ENCODE measurements at regions not wholly inside any gene's neighbourhood (a gene's known extent, or its start where the extent isn't known, plus 50 kb on each side); places are given as distances from the start of the nearest gene placed in this dataset.

DNA sequence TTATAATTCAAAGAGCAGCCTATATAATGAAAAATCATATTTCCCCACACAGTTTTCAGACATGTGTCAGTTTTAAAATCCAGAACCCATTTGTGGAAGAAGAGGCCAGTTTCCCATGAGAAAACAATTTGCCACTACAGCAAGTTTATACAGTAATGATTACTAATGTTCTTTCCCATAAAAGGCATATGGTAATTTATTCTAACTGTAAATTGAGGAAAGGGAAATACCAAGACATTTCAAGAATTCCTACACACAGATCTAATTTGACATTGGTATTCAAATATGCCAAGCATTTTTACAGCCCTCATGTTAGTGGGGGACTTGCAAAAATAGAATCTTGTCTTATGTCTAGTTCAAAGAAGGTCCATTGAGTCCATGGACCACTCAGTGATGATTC lies 1368.6 kb downstream of the FSTL5 start:
- no peaks in the 10 kb centered on the region for H3K79me2 ChIP-seq
- TF ChIP-seq, protein P1, sequence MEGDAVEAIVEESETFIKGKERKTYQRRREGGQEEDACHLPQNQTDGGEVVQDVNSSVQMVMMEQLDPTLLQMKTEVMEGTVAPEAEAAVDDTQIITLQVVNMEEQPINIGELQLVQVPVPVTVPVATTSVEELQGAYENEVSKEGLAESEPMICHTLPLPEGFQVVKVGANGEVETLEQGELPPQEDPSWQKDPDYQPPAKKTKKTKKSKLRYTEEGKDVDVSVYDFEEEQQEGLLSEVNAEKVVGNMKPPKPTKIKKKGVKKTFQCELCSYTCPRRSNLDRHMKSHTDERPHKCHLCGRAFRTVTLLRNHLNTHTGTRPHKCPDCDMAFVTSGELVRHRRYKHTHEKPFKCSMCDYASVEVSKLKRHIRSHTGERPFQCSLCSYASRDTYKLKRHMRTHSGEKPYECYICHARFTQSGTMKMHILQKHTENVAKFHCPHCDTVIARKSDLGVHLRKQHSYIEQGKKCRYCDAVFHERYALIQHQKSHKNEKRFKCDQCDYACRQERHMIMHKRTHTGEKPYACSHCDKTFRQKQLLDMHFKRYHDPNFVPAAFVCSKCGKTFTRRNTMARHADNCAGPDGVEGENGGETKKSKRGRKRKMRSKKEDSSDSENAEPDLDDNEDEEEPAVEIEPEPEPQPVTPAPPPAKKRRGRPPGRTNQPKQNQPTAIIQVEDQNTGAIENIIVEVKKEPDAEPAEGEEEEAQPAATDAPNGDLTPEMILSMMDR (IDR thresholded peaks at IDR 0.05) = no peak
- no peaks in the 10 kb centered on the region for H3K36me3 ChIP-seq (ENCODE audit: control insufficient read depth, insufficient read depth, low read length)
- no peak overlapping the region for H3K27ac ChIP-seq
- no peak overlapping the region for H3K4me3 ChIP-seq (ENCODE audit: low read depth, low read length)
- no peaks in the 10 kb centered on the region for H3K27me3 ChIP-seq (ENCODE audit: control insufficient read depth, insufficient read depth, low read length)
- H3K4me1 ChIP-seq = no peaks in the 10 kb centered on the region
- no peak overlapping the region for H2AFZ ChIP-seq
- H3K4me2 ChIP-seq (ENCODE audit: low read length) = no peak overlapping the region
- no peaks in the 10 kb centered on the region for H3K9me3 ChIP-seq (ENCODE audit: control insufficient read depth, low read length)
- no peak overlapping the region for H3K9ac ChIP-seq

GRCh38 chr4:160808174-160808573 lies 1355.6 kb downstream of the FSTL5 start:
- Histone ChIP-seq H3K4me1 (no peaks in the 10 kb centered on the region), H3K36me3 (ENCODE audit: control insufficient read depth, insufficient read depth, low read length) (no peaks in the 10 kb centered on the region), H3K9me3 (ENCODE audit: control insufficient read depth, low read length) (no peaks in the 10 kb centered on the region), H3K79me2 (no peaks in the 10 kb centered on the region), H3K4me2 (ENCODE audit: low read length) (no peak overlapping the region), H2AFZ (no peak overlapping the region), H3K9ac (no peak overlapping the region), H3K27ac (no peak overlapping the region), H3K4me3 (ENCODE audit: low read depth, low read length) (no peak overlapping the region), H3K27me3 (ENCODE audit: control insufficient read depth, insufficient read depth, low read length) (no peaks in the 10 kb centered on the region)
- TF ChIP-seq, protein P1 (IDR thresholded peaks at IDR 0.05) = no peak

GRCh38 chr4:160809576-160809975 lies 1354.2 kb downstream of the FSTL5 start:
- no peak overlapping the region for H3K4me3 ChIP-seq (ENCODE audit: low read depth, low read length)
- no peaks in the 10 kb centered on the region for H3K9me3 ChIP-seq (ENCODE audit: control insufficient read depth, low read length)
- H3K36me3 ChIP-seq (ENCODE audit: control insufficient read depth, insufficient read depth, low read length) = no peaks in the 10 kb centered on the region
- TF ChIP-seq, protein P1 (IDR thresholded peaks at IDR 0.05) = no peak
- H3K27ac ChIP-seq = no peak overlapping the region
- no peak overlapping the region for H3K9ac ChIP-seq
- H3K27me3 ChIP-seq (ENCODE audit: control insufficient read depth, insufficient read depth, low read length) = no peaks in the 10 kb centered on the region
- no peak overlapping the region for H3K4me2 ChIP-seq (ENCODE audit: low read length)
- no peaks in the 10 kb centered on the region for H3K4me1 ChIP-seq
- no peaks in the 10 kb centered on the region for H3K79me2 ChIP-seq
- H2AFZ ChIP-seq = no peak overlapping the region

DNA sequence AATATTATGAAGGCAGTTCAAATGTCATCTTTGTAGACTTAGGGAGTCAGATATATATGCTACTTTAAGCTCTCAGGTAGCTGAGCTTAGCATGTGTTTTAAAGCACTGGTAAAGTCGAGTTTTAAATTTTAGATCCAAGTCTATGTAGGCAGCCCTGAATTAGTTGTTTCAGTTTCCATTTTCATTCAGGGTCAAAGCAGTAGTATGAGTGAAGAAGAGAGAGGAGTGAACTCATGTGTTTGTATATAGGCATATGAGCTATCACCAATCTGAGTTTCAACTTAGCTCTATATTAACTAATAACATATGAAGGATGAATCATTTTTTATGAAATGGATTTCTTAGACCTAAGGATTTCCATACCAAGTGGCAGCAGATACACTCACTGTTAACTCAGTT lies 1353.4 kb downstream of the FSTL5 start:
- Histone ChIP-seq H3K9me3 (ENCODE audit: control insufficient read depth, low read length) (no peaks in the 10 kb centered on the region), H3K4me3 (ENCODE audit: low read depth, low read length) (no peak overlapping the region), H3K4me1 (no peaks in the 10 kb centered on the region), H3K27me3 (ENCODE audit: control insufficient read depth, insufficient read depth, low read length) (no peaks in the 10 kb centered on the region), H3K79me2 (no peaks in the 10 kb centered on the region), H3K4me2 (ENCODE audit: low read length) (no peak overlapping the region), H3K27ac (no peak overlapping the region), H2AFZ (no peak overlapping the region), H3K36me3 (ENCODE audit: control insufficient read depth, insufficient read depth, low read length) (no peaks in the 10 kb centered on the region), H3K9ac (no peak overlapping the region)
- TF ChIP-seq, protein P1 (IDR thresholded peaks at IDR 0.05) = no peak

- Histone ChIP-seq H2AFZ (no peak overlapping the region), H3K4me1 (no peaks in the 10 kb centered on the region), H3K79me2 (no peaks in the 10 kb centered on the region), H3K36me3 (ENCODE audit: control insufficient read depth, insufficient read depth, low read length) (no peaks in the 10 kb centered on the region), H3K4me2 (ENCODE audit: low read length) (no peak overlapping the region), H3K9ac (no peak overlapping the region), H3K4me3 (ENCODE audit: low read depth, low read length) (no peak overlapping the region), H3K27me3 (ENCODE audit: control insufficient read depth, insufficient read depth, low read length) (no peaks in the 10 kb centered on the region), H3K27ac (no peak overlapping the region), H3K9me3 (ENCODE audit: control insufficient read depth, low read length) (no peaks in the 10 kb centered on the region)
- TF ChIP-seq, protein P1 (IDR thresholded peaks at IDR 0.05) = no peak
Measured at GRCh38 chr4:160810941-160811340, 1352.9 kb downstream of the FSTL5 start.

All from parathyroid adenoma (tissue), 2 donors.